DMS53 (cell line): ENCODE measurements at regions not wholly inside any gene's neighbourhood (a gene's known extent, or its start where the extent isn't known, plus 50 kb on each side); places are given as distances from the start of the nearest gene placed in this dataset.
"Not testable (repeated sequence)": the region's sequence is repeated elsewhere in the genome, so short reads cannot be mapped to it uniquely, and the experiment has no call there.

Source experiments
- DNase-seq: peaks from one replicate; lab custom pipeline; 2025; lab: John Stamatoyannopoulos, UW

DNA sequence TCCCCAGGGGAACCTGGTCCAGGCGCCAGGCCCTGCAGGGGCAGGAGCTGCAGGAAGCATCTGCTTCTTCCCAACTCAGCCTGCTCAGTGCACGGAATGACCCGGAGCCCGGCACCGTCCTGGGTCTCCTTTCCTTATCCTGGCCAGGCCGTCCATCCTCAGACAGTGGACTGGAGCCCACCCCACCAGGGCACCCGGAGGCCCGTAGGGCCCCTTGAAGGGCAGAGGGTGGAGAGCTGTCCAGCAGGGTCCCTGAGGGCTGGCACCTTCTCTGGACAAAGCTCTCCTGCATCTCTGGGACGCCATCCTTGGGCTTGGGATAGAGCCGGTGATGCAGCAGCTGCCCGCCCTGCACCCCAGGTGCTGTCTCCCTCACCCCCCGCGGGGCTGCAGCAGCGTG lies 207.9 kb downstream of the TMEM121 start:
- DNase-seq = not testable (repeated sequence)

GRCh38 chr14:105736331-105736730 lies 209.9 kb downstream of the TMEM121 start:
- DNase-seq = not testable (repeated sequence)

GRCh38 chr14:105737504-105738246 lies 211.3 kb downstream of the TMEM121 start:
- DNase-seq = no peak

- no peak for DNase-seq
Measured at GRCh38 chr14:105738638-105739037, 212.3 kb downstream of the TMEM121 start.

GRCh38 chr14:105739331-105740102 lies 213.1 kb downstream of the TMEM121 start:
- DNase-seq = no peak

- not testable (repeated sequence) for DNase-seq
Measured at GRCh38 chr14:105740272-105740671, 213.9 kb downstream of the TMEM121 start.

DNA sequence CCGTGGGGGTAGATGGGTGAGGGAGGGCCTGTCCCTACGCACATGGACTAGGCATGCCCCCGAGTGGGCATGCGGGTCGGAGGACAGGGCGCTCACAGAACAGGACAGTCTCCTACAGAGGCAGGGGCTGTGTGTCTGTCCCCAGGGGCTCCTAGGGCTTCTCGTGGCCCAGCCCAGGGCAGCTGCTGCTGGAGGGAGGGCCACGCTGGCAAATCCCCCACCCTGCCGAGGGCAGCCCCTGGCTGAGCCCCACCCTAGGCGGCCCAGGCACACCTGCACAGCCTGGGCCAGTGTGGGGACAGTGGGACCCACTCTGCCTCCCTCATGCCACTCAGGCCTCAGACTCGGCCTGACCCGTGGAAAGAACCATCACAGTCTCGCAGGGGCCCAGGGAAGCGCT lies 214.6 kb downstream of the TMEM121 start:
- not testable (repeated sequence) for DNase-seq

- DNase-seq = not testable (repeated sequence)
Measured at GRCh38 chr14:105741707-105742530, 215.5 kb downstream of the TMEM121 start.

DNA sequence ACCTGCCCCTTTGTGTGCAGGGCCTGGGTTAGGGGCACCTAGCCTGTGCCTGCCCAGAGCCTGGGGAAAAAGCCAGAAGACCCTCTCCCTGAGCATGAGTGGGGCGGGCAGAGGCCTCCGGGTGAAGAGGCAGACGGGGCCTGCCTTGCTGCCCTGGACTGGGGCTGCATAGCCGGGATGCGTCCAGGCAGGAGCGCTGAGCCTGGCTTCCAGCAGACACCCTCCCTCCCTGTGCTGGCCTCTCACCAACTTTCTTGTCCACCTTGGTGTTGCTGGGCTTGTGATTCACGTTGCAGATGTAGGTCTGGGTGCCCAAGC lies 216.1 kb downstream of the TMEM121 start:
- DNase-seq = no peak

DNA sequence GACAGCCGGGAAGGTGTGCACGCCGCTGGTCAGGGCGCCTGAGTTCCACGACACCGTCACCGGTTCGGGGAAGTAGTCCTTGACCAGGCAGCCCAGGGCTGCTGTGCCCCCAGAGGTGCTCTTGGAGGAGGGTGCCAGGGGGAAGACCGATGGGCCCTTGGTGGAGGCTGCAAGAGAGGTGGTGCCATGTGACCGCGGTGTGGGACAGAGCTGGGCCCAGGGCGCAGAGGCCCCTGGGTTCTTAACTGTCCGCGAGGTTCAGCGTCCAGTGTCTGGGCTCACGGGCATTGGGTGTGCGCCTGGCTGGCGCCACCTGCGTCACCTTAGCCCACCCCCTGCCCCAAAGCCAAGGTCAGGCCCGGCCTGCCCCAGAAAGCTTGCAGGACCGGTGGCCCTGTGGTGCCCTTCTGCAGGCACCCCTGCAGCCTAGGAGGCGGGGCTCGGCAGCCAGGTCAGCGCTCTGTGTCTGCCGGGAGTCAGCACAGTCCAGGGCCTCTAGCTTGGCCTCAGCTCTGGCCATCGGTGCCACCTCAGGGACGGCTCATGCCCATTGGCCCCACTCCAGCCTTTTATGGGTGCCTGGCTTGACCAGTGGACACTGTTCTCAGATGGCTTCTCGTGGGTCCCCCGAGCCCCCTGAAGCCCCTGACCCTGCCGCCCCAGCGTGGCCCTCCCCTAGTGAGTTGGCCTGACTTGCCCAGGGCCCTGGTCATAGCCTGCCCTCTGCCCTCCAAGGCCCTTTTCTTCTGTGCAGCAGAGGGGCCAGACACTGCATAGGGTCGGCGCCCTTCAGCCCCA lies 216.7 kb downstream of the TMEM121 start:
- DNase-seq = not testable (repeated sequence)

DNA sequence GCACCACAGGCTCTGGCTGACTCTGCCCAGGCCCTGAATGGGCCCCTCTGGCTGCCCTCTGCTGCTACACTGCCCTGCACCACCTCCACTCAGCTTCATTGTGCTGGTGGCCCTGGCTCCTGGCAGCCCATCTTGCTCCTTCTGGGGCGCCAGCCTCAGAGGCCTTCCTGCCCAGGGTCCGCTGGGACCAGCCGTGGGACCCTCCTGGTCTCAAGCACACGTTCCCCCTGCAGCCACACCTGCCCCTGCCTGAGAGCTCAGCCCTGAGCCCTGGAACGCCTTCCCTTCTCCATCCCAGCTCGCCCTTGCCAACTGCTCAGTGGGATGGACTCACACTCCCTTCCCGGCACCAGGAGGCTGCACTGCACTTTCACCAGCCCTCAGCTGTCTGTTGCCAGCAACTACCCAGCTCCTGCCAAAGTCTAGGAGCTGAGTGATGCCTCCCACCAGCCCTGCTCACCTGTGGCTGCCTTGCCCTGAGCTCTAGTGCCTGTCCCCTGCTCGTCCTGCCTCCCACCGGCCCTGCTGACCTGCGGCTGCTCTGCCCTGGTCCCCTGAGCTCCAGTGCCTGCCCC lies 217.9 kb downstream of the TMEM121 start:
- DNase-seq = not testable (repeated sequence)

GRCh38 chr14:105745433-105746123 lies 219.2 kb downstream of the TMEM121 start:
- no peak for DNase-seq

DNA sequence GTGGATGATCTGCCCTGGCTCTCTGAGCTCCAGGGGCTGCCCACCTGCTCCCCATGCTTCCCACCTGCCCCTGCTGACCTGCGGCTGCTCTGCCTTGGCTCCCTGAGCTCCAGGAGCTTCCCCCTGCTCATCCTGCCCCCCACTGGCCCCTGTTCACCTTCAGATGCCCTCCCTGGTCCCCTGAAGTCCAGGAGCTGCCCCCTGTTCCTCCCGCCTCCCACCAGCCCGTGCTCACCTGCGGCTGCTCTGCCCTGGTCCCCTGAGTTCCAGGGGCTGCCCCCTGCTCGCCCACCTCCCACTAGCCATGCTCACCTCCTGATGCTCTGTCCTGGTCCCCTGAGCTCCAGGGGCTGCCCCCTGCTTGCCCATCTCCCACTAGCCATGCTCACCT lies 219.7 kb downstream of the TMEM121 start:
- DNase-seq = no peak

- DNase-seq = not testable (repeated sequence)
Measured at GRCh38 chr14:105746800-105747502, 220.6 kb downstream of the TMEM121 start.

DNA sequence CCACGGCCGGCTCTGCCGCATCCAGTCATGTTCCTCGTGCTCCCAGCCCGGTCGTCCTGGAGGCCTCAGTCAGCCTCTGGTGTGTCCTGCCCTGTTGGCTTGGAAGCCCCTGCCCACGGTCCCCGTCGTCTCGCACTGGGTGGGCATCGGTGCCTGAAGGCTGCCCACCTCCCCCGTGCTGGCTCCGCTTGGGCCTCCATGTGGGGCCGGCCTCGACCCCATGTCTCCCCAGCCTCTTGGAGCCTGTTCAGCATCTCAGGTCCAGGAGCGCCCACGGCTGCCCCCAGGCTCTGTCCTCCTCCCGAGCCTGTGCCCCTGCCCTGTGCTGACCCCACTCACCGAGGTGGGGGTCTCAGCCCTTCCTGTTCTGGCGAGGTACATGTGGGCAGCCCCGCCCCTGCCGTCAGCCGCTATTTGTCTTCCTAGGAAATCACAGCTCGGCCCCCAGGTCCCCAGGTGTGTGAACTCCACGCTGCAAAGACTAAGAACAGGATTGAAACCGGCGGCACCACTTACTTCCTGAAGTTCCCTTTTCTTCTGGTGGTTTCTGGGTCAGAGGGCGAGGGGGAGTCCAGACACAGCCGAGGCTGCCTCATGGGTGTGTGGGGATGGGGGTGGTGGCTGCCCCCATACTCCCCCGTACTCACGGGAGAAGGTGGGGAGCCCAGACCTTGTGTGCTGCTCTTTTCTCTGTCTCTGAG lies 221.3 kb downstream of the TMEM121 start:
- DNase-seq = not testable (repeated sequence)

GRCh38 chr14:105748204-105748578 lies 221.8 kb downstream of the TMEM121 start:
- no peak for DNase-seq

- not testable (repeated sequence) for DNase-seq
Measured at GRCh38 chr14:105748710-105749109, 222.3 kb downstream of the TMEM121 start.

DNA sequence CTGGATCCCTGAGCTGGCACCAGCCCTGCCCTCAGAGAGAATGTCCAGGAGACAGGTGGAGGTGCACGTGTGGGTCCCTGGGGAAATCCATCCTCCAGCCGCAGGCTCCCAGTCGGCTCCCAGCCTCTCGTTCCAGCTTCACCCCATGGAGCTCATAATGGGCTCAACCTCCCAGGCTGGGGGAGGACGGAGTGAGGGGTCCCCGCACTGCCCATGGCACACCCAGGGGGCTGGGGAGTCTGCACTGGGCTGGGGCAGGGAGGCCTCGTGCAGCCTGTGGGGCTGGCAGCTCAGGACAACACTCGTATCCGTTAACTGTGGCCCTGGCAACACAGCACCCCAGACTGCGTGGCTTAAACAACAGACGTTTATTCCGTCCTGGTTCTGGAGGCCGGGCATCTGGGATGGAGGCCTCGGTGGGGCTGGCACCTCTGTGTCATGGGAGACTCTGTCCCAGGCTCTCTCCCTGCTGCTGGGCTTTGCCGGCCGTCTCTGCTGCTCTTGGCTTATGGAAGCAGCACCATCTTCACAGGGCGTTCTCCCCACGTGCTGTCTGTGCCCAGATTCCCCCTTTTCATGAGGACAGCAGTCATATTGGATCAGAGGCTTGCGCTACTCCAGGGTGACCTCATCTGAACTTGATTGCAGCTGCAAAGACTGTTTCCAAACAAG lies 223.6 kb downstream of the TMEM121 start:
- DNase-seq = not testable (repeated sequence)

- DNase-seq = not testable (repeated sequence)
Measured at GRCh38 chr14:105751291-105751751, 224.9 kb downstream of the TMEM121 start.
